ENCODE measurements at regions not wholly inside any gene's neighbourhood (a gene's known extent, or its start where the extent isn't known, plus 50 kb on each side); places are given as distances from the start of the nearest gene placed in this dataset.

- ATAC-seq = no peak
- Histone ChIP-seq H3K4me3 (no peak overlapping the region), H3K4me2 (no peak overlapping the region), H3K27ac (no peak overlapping the region), H3K9me3 (no peaks in the 10 kb centered on the region), H3K4me1 (peaks cover 9% of the 10 kb centered on the region; the same call in 1 of the 3 replicates)
- ChIA-PET POLR2A (interaction anchor here (3.0 kb wide), 1 partner anchor 11 kb away, joined by 8 read pairs; no protein-coding TSS in a partner anchor), CTCF (no interaction called here)
- DNase-seq (ENCODE audit: low read depth in 1 of 2, low spot score in 1 of 2) = no peak
- no peak for FAIRE-seq
- TF ChIP-seq CEBPB (IDR thresholded peaks at IDR 0.05) (no peak), CHD4 (IDR thresholded peaks at IDR 0.05; ENCODE audit: borderline replicate concordance) (no peak), CBX8 (IDR thresholded peaks at IDR 0.05) (no peak), REST (IDR thresholded peaks at IDR 0.05) (no peak), ATOH8 (CRISPR knock-in tag; IDR thresholded peaks at IDR 0.05; ENCODE audit: low read depth) (no peak), RCOR1 (IDR thresholded peaks at IDR 0.05; ENCODE audit: low read depth, low read length) (no peak), SMC3 (IDR thresholded peaks at IDR 0.05) (no peak), RFX5 (IDR thresholded peaks at IDR 0.05) (no peak), KDM1A (IDR thresholded peaks at IDR 0.05; ENCODE audit: low read depth) (no peak), NFE2L2 (conservative IDR thresholded peaks at IDR 0.05; ENCODE audit: low read length) (no peak), EHMT2 (IDR thresholded peaks at IDR 0.05; ENCODE audit: low read depth) (no peak), USF2 (IDR thresholded peaks at IDR 0.05) (no peak), ZC3H11A (IDR thresholded peaks at IDR 0.05) (no peak), PBX3 (IDR thresholded peaks at IDR 0.05) (no peak), SREBF2 (IDR thresholded peaks at IDR 0.05) (no peak), MYC (IDR thresholded peaks at IDR 0.05; ENCODE audit: borderline replicate concordance, low read length) (no peak), ZFP36 (IDR thresholded peaks at IDR 0.05; ENCODE audit: borderline replicate concordance, partially characterized antibody) (no peak)
- 78% methylated on average over 7 of the region's 13 CpGs for WGBS (ENCODE audit: missing lambda C conversion rate)
These were observed 179.3 kb downstream of the ARHGAP12 start for GRCh38 chr10:31749301-31749700.

GRCh38 chr10:31745612-31746376 is 182.8 kb downstream of the ARHGAP12 start:
- no peaks in the 10 kb centered on the region for H3K9me3 ChIP-seq
- 48% methylated on average over 6 of the region's 9 CpGs for WGBS (ENCODE audit: missing lambda C conversion rate)
- CTCF ChIA-PET = interaction anchor here (0.6 to 2.7 kb wide), 7 partner anchors 9 to 62 kb away, joined by 3 to 9 read pairs (median 3); no protein-coding TSS in a partner anchor
- no peak overlapping the region for H3K4me3 ChIP-seq
- ATAC-seq = peak; percentile 83 to 89
- H3K27ac ChIP-seq = peak overlapping the region in 1 of 2 experiments; percentile 72; a peak in 2 of 6 replicates
- H3K4me1 ChIP-seq = peaks cover 9% of the 10 kb centered on the region; the same call in 1 of the 3 replicates
- DNase-seq (ENCODE audit: low read depth in 1 of 2, low spot score in 1 of 2) = peak; percentile 41 to 50
- peak overlapping the region; percentile 1; the same call in 1 of the 3 replicates for H3K4me2 ChIP-seq
- no peak for TF ChIP-seq SREBF2 (IDR thresholded peaks at IDR 0.05)
- TF ChIP-seq CBX8 (IDR thresholded peaks at IDR 0.05) = no peak
- no peak for TF ChIP-seq RCOR1 (IDR thresholded peaks at IDR 0.05; ENCODE audit: low read depth, low read length)
- TF ChIP-seq HES2 (IDR thresholded peaks at IDR 0.05) = no peak
- no peak for TF ChIP-seq RFX5 (IDR thresholded peaks at IDR 0.05)
- 0 out of 2 replicates have a peak, but pooled peaks have one; percentile 20 for TF ChIP-seq JUNB (IDR thresholded peaks at IDR 0.05)
- TF ChIP-seq SMC3 (IDR thresholded peaks at IDR 0.05) = no peak
- no peak for TF ChIP-seq GATA3 (IDR thresholded peaks at IDR 0.05; ENCODE audit: borderline replicate concordance)
- no peak for TF ChIP-seq NFE2L2 (conservative IDR thresholded peaks at IDR 0.05; ENCODE audit: low read length)
- no peak for TF ChIP-seq MYC (IDR thresholded peaks at IDR 0.05; ENCODE audit: borderline replicate concordance, low read length)
- peak; percentile 52; the same call in 1 of the 2 replicates for TF ChIP-seq FOSL2 (IDR thresholded peaks at IDR 0.05)
- TF ChIP-seq FOSL2 (CRISPR knock-in tag; IDR thresholded peaks at IDR 0.05) = peak; percentile 64
- no peak for TF ChIP-seq FOXS1 (CRISPR knock-in tag; IDR thresholded peaks at IDR 0.05)
- no peak for TF ChIP-seq RARB (CRISPR knock-in tag; IDR thresholded peaks at IDR 0.05)
- TF ChIP-seq ELK1 (IDR thresholded peaks at IDR 0.05; ENCODE audit: low read depth, low read length) = no peak
- FAIRE-seq = no peak
- POLR2A ChIA-PET = interaction anchor here (1.1 to 1.6 kb wide), 3 partner anchors 9 to 714 kb away, joined by 3 to 8 read pairs (median 3); partner anchors contain the start of gene ZNF438
